ENCODE measurements at regions not wholly inside any gene's neighbourhood (a gene's known extent, or its start where the extent isn't known, plus 50 kb on each side); places are given as distances from the start of the nearest gene placed in this dataset.

- H3K4me2 ChIP-seq, result no peak overlapping the region
- H3K4me1 ChIP-seq (ENCODE audit: control insufficient read depth in 1 of 2, insufficient read depth in 2 of 2, low read depth in 1 of 2, low read length in 1 of 2), result no peaks in the 10 kb centered on the region
- H3K36me3 ChIP-seq (replicated peaks in 1 of 2; ENCODE audit: control insufficient read depth in 1 of 2, insufficient read depth in 2 of 2, low read length in 1 of 2), result no peaks in the 10 kb centered on the region
- H3K79me2 ChIP-seq (ENCODE audit: insufficient read depth), result no peaks in the 10 kb centered on the region
- ChIA-PET POLR2A (no interaction called here), CTCF (interaction anchor here (0.6 to 1.5 kb wide), 3 partner anchors 15 to 766 kb away, joined by 3 to 8 read pairs (median 3); no protein-coding TSS in a partner anchor)
- no peak overlapping the region for H3K4me3 ChIP-seq (ENCODE audit: low read depth in 2 of 2, low read length in 1 of 2)
- no peak for DNase-seq
- H3F3A ChIP-seq (replicated peaks; ENCODE audit: insufficient read depth), result no peaks in the 10 kb centered on the region
- H4K20me1 ChIP-seq (ENCODE audit: insufficient read depth), result no peaks in the 10 kb centered on the region
- no peak for TF ChIP-seq TCF12 (IDR thresholded peaks at IDR 0.05)
- no peak for TF ChIP-seq FOXJ3 (CRISPR knock-in tag; IDR thresholded peaks at IDR 0.05)
- no peak for TF ChIP-seq RFX5 (IDR thresholded peaks at IDR 0.05; ENCODE audit: low read length)
- no peak for TF ChIP-seq REST (IDR thresholded peaks at IDR 0.05; ENCODE audit: low read depth, low read length)
- TF ChIP-seq CHD2 (IDR thresholded peaks at IDR 0.05; ENCODE audit: low read length, partially characterized antibody), result no peak
- no peak for TF ChIP-seq NRF1 (IDR thresholded peaks at IDR 0.05; ENCODE audit: low read depth, low read length)
- no peak for TF ChIP-seq GATA2 (CRISPR knock-in tag; IDR thresholded peaks at IDR 0.05)
- no peak for TF ChIP-seq IRF3 (IDR thresholded peaks at IDR 0.05; ENCODE audit: low read depth, low read length)
- TF ChIP-seq FOXM1 (IDR thresholded peaks at IDR 0.05; ENCODE audit: low read depth), result no peak
- no peak for TF ChIP-seq EZH2phosphoT487 (IDR thresholded peaks at IDR 0.05; ENCODE audit: borderline replicate concordance, low read depth)
- TF ChIP-seq RAD21 (IDR thresholded peaks at IDR 0.05; ENCODE audit: low read length), result no peak
- TF ChIP-seq NFIC (IDR thresholded peaks at IDR 0.05; ENCODE audit: borderline replicate concordance), result no peak
- no peak for TF ChIP-seq RXRA (IDR thresholded peaks at IDR 0.05; ENCODE audit: borderline replicate concordance, low read depth)
- TF ChIP-seq TEAD4 (IDR thresholded peaks at IDR 0.05; ENCODE audit: borderline replicate concordance, insufficient read depth), result no peak
- no peak overlapping the region for H3K27ac ChIP-seq (ENCODE audit: low read depth in 2 of 2, low read length in 1 of 2)
- no peaks in the 10 kb centered on the region; the same call in 1 of the 2 replicates for H3K27me3 ChIP-seq (ENCODE audit: insufficient read depth)
- 11% methylated on average over 4 of the region's 4 CpGs for WGBS (ENCODE audit: low lambda C conversion rate)
- no peak overlapping the region for H2AFZ ChIP-seq (ENCODE audit: low read depth)
- no peak overlapping the region for H3K9ac ChIP-seq
- no peaks in the 10 kb centered on the region for H3K9me2 ChIP-seq
- H3K9me3 ChIP-seq, result no peaks in the 10 kb centered on the region
Observed at GRCh38 chr6:137723273-137724017, 143.6 kb upstream of the TNFAIP3 start.

Data from SK-N-SH (cell line).